PFSK-1 (cell line): ENCODE measurements at regions not wholly inside any gene's neighbourhood (a gene's known extent, or its start where the extent isn't known, plus 50 kb on each side); places are given as distances from the start of the nearest gene placed in this dataset.

Source experiments
- POLR2AphosphoS5 ChIP-seq: IDR thresholded peaks from 2 replicates; pipeline ENCODE4 v1.6.1; 2012; ENCODE audit warnings: low read depth, mild to moderate bottlenecking, control low read depth, low read length, moderate library complexity
- REST ChIP-seq, 2 experiments: IDR thresholded peaks; 2 replicates each; pipeline versions ENCODE4 v1.6.1 to v1.8.0; 2011 to 2012; ENCODE audit warnings: low read depth in 2 of 2, low read length in 2 of 2, control low read depth in 1 of 2, inconsistent platforms in 1 of 2, mild to moderate bottlenecking in 1 of 2, moderate library complexity in 1 of 2; ENCODE audit not compliant: insufficient read depth in 1 of 2
- TAF1 ChIP-seq: IDR thresholded peaks from 2 replicates; pipeline ENCODE4 v1.6.1; 2012; ENCODE audit warnings: low read length, control low read depth, borderline replicate concordance; ENCODE audit not compliant: insufficient read depth

DNA sequence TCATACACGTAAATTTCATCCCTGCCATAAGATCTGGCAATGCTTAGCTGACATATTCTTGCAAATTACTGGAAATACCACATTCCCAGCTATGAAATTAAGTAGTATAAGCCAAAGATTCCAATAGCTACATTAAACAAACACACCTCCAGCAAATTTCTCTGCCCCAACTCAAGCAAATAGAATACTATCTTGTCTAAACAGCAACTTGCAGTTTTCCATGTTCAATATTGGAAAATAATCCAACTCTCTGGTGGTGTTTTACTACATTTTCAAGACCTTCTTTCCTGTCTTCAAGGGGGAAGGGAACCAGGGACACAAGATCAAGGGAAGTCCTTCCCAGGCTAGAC, 268.7 kb downstream of the TBL1XR1 start:
- TF ChIP-seq REST (IDR thresholded peaks at IDR 0.05; ENCODE audit: insufficient read depth in 1 of 2, low read depth in 2 of 2, low read length in 2 of 2): no peak
- no peak for TF ChIP-seq TAF1
- no peak for TF ChIP-seq POLR2AphosphoS5
